ENCODE measurements at regions not wholly inside any gene's neighbourhood (a gene's known extent, or its start where the extent isn't known, plus 50 kb on each side); places are given as distances from the start of the nearest gene placed in this dataset.

DNA sequence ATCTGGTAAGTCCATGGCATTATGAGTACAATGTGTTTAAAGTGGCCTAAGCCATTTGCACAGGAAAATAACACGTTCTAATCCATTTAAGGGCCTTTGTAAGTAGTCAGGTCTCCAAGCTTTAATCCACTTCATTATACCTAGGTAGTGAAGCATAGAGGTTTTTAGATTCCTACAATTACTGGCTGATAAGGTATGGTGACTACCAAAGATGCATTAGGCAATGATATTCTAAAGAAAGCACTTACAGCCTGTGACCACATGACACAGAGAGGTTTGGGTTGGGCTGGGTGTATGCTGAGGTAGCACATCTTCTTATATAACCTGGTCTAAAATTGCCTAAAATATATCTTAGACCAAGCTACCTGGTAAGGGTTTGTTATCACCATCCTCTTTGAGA is 504.4 kb downstream of the TFAP2B start:
- TF ChIP-seq EZH2 (IDR thresholded peaks at IDR 0.05) = no peak
- TF ChIP-seq POLR2AphosphoS5 (IDR thresholded peaks at IDR 0.05; ENCODE audit: borderline replicate concordance, low read depth, low read length) = no peak
